GM21786 (cell line): ENCODE measurements at regions not wholly inside any gene's neighbourhood (a gene's known extent, or its start where the extent isn't known, plus 50 kb on each side); places are given as distances from the start of the nearest gene placed in this dataset.

Experiments used
- ATAC-seq: cut with Tn5 transposase; IDR thresholded peaks from one replicate; pipeline ENCODE4 v1.9.1; 2021; ENCODE audit not compliant: unreplicated experiment

GRCh38 chr1:60987904-60988303 lies 94.5 kb upstream of the NFIA start:
- no peak for ATAC-seq

DNA sequence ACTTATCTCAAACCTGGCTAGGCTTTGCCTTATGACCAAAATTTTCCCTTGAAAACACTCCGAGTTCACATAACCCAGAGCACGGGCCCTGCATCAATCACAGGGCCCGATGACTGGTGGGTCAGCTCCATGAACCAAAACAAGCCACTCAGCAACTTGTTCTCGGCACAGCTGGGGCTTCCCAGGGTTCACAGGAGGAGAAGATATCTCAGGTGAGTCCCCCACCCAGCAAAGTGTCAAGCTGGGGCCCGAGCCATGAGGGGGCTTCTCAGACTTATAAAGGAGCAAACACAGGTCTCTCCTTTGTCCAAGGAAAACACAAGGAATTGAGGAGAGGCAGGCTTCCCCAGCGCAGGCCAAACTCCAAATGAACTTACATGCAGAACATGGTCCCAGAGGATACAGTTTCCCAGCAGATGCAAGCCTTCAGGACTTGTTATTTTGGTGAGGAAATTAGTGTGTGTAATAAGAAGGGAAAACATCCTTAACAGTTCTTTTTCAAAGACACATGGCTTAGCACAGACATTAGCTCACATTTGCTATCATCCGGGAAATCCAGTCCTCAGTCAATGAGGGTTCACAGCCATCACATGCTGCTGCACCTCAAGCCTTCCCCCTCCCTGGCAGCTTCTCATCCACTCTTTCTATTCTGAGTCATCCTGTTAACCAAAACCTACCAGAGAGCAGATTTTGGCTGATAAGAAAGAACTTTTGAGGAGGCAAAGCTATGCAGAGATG lies 98.1 kb upstream of the NFIA start:
- no peak for ATAC-seq

DNA sequence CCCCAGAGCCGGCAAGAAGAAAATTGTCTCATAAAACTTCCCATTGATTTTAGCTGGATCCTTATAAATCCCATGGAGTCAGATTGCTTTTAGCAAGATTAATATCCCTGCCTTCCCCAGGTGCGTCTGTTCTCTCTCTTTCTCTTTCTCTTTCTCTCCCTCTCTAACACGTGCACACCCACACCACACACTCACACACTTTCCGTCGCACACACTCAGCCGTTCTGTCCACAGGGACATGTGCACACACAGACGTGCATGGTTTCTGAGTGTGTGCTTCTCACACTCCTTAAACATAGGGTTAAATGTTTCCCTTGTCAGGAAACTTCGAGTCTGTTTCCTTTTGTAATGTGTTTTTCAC lies 98.7 kb upstream of the NFIA start:
- ATAC-seq: no peak

GRCh38 chr1:60982539-60982938 lies 99.8 kb upstream of the NFIA start:
- no peak for ATAC-seq

GRCh38 chr1:60981357-60981756 lies 101.0 kb upstream of the NFIA start:
- no peak for ATAC-seq

DNA sequence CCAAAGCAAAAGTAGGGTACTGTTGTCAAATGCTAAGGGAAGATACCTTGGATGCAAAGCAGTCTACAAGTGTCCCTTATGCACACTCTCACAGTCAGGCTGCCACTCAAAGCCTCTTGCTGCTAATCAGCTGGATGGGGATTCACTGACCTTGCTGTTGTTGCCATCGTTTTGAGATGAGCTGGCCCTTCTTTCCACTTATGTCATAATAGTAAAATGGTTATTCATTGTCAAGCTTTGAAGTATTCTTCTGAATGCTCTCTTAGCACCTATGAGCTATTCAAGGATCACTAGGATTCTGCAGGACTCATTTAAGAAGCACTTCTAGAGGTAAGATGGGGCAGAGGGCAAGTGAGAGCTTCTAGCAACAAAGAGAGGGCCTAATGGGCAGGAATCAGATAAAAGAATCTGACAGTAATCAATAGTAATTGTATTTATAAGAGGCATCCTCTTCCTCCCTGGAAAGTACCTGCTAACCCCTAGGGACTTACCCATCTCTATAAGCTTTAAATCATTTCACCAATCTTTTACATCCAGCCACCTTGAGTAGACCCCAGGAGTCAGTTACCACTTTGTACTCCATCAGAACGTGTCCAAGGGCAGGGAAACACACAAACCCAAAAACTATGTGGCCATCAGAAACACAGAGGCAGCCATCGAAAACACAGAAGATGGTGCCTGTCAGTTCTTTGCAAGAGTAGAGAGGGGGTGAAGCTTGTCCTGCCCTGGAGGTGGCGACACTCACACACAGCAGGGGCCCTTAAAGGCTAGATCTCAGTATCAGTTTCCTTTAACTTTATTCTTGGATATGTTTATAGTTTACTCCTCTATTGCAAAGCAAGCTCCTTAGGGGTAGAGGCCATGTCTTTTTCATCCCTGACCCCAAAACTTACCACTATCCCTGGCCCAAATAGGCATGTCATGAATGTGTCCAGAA lies 103.7 kb upstream of the NFIA start:
- ATAC-seq: peak; percentile 72

DNA sequence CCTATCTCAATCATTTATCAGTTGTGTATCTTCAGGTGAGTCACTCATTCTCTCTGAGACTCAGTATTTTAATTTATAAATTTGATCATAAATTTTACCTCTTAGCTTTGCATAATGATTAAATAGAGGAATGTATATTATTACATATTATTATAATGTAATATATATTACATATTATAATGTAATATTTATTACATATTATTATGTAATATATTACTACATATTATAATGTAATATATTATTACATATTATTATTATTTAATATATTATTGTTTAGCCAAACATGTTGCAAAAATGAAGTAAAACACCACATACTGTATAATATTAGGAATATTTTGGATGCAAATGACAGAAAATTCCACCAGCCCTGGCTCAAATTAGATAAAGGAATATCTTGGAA lies 104.7 kb upstream of the NFIA start:
- no peak for ATAC-seq

DNA sequence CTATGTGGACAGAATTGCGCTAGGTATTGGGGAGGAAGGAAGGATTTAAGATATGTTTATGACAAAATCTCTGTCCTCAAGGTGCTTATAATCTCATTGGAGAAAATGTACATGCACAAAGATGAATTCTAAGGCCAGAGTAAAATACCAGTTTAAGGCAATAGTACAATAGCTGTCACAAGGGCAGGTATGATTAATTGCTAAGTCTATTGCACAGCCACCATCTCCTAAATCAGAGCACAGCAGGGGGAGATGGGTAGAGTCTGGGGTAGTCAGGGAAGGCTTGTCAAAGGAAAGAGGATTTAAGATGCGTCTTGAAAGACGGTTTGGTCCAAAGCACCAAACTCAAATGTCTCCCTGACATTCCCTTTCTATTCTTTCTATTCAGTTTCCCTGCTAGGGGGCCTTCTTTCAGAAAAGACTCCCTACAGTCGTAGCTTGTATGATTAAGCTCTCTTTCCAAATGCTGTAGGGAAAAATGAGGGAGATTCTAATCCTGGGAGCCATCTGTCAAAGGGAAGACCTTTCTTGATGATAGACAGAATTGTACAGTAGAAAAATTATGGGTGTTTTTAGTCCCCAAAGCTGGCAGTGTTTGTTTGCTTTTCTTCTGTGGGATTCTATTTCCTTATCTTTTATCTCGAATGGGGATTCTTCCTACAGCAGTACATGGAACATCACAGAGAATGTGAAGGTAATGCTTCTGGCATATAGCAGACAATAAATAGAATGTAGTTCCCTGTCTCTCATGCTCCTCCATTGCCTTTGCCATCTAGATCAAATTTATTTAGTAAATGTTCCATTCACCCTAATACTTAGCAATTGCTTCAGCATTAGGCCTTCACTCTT lies 107.6 kb upstream of the NFIA start:
- no peak for ATAC-seq

GRCh38 chr1:60973668-60974067 lies 108.7 kb upstream of the NFIA start:
- no peak for ATAC-seq

- ATAC-seq: no peak
These were observed 109.5 kb upstream of the NFIA start for GRCh38 chr1:60972841-60973364.

- ATAC-seq: no peak
These were observed 111.0 kb upstream of the NFIA start for GRCh38 chr1:60971330-60971729.

GRCh38 chr1:60969971-60970509 lies 112.3 kb upstream of the NFIA start:
- ATAC-seq: no peak

GRCh38 chr1:60965280-60965854 lies 117.0 kb upstream of the NFIA start:
- no peak for ATAC-seq

DNA sequence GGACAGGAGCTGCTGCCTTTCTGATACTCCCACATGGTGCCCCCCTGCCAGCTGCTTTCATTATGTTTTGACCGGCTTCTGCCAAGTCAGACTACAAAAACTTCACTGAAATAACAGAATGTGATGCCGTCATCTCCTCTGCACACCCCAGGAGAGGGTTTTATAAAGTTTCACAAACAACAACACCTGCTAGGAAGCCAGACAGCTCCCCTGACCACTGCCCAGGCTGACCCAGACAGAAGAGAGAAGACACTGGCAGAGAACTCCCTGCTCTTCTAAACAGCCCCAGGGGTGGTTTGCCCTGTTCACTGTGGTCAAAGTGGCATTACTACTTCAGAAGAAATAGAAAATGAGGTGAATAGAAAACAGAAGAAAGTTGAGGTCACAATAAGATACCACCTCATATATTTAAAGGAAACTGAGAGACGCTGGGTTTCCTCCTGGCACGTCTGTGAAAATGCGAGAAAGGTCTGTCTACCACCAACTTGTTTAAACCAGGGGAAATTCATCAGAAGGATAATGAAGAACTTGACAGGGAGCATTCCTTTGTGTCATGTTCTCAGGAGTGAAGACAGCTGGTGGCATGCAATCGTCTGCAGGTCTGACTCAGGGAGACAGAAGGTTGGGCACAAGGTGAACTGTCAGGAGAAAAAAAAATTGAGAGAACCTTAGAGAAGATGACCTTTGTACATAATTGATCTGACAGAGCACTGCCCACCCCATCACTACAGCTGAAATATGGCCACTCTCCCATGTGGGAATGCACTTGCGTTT lies 119.0 kb upstream of the NFIA start:
- ATAC-seq: no peak

DNA sequence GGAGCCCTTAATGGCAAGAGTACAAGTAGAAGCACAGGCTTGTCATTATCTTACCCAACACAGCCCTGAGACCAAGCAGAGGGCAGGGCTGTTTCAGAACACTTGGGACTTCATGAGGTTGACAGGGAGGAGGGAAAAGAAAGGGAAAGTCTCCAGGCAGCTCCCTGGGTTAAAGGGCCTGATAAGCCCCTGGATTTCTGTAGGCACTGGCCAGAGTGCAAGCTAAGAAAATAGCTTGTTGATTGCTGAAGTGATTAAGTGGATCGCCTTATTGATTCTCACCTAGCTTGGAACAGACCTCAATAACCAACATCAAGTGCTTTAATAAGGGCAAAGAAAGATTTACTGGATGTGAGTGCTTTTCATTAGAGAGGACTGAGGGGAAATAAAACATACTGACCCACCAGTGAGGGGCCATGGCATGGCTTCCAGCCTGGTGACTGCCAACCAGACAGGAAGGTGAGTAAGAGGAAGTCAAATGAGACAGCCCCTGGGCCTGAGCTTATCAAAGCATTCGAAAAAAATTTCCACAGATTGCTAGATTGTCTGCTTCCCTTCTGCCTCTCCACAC lies 121.4 kb upstream of the NFIA start:
- ATAC-seq: no peak

DNA sequence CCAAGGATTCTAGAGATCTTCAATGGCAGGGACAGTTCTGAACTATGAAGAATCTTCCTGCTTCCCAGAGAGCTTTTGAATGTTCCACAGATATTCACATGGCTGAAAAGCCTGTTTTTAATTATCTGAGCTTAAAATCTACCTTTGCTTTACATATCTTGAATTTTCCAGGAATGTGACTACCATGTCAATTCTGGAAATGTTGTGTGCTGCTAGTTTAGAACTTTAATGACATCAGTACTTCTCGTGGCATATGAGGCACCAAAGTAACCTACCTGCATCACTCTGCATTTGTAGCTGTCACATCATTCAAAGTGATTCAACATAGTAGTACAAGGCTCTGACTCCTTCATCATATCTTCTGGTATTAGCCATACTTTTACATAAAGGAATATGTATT lies 122.7 kb upstream of the NFIA start:
- ATAC-seq: no peak

DNA sequence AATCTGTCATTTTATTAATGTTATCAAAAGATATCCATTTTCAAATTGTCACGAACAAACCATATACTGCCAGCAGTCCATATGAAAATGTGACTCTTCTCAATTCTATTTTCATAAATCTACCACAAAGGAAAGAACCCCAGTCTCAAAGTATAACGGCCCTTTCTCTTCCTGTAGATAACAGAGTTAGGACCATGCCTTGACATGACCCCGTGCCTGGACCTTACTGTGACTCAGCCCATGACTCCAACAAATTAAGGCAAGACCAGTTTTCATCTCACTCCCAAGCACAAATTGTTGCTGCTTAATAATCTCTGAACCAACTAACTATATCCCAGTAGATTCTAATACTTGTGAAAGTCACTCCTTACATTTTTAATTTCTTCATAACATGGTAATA lies 124.4 kb upstream of the NFIA start:
- no peak for ATAC-seq

GRCh38 chr1:60956520-60956919 lies 125.8 kb upstream of the NFIA start:
- no peak for ATAC-seq

GRCh38 chr1:60952612-60953111 lies 129.7 kb upstream of the NFIA start:
- no peak for ATAC-seq
